ENCODE measurements at regions not wholly inside any gene's neighbourhood (a gene's known extent, or its start where the extent isn't known, plus 50 kb on each side); places are given as distances from the start of the nearest gene placed in this dataset.
A peak's percentile ranks its signal among the peaks of the same experiment; 100 is the strongest.

DNA sequence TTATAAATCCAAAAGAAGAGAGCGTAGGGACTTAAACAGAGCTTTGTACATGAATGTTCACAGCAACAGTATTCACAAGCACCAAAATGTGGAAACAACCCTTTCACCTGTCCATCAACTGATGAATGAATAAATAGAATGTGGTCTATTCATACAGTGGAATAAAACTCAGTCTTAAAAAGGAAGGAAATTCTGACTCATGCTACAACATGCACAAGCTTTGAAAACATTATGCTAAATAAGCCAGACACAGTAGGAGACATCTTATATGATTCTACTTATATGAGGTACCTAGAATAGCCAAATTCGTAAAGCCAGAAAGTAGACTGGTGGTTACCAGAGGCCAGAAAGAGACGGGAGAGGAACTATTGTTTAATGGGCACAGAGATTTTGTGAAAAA, 74.3 kb downstream of the SHANK2 start:
- 87 to 100% methylated on average over 2 to 3 of the region's 3 CpGs for WGBS, 2 experiments (ENCODE audit: insufficient coverage in 1 of 2, insufficient read length in 1 of 2)
- peaks cover 16% of the 10 kb centered on the region for H3K9me3 ChIP-seq (ENCODE audit: control insufficient read depth, low read length)
- peaks cover 21% of the 10 kb centered on the region for H3K36me3 Mint-ChIP-seq (ENCODE audit: low read depth)
- H3K4me3 ChIP-seq (ENCODE audit: low read length), result no peak overlapping the region
- no peak overlapping the region for H3K27ac ChIP-seq (ENCODE audit: low read depth, low read length)
- no peaks in the 10 kb centered on the region for H3K27me3 Mint-ChIP-seq (ENCODE audit: insufficient read depth)
- H3K27ac Mint-ChIP-seq, result no peak overlapping the region
- no peaks in the 10 kb centered on the region for H3K27me3 ChIP-seq (ENCODE audit: control insufficient read depth, insufficient read depth, low read length, poor library complexity, severe bottlenecking)
- no peak overlapping the region for H3K4me3 Mint-ChIP-seq
- no peaks in the 10 kb centered on the region for H3K36me3 ChIP-seq (ENCODE audit: control insufficient read depth, insufficient read depth, low read length)
- no peak for DNase-seq
- peaks cover 31% of the 10 kb centered on the region for H3K9me3 Mint-ChIP-seq
- H3K9ac ChIP-seq (ENCODE audit: extremely low read depth, low read length, poor library complexity, severe bottlenecking), result no peak overlapping the region
- no peaks in the 10 kb centered on the region for H3K4me1 ChIP-seq (ENCODE audit: control insufficient read depth, insufficient read depth, low read length)
- peaks cover 20% of the 10 kb centered on the region for H3K4me1 Mint-ChIP-seq
- TF ChIP-seq, protein P1, sequence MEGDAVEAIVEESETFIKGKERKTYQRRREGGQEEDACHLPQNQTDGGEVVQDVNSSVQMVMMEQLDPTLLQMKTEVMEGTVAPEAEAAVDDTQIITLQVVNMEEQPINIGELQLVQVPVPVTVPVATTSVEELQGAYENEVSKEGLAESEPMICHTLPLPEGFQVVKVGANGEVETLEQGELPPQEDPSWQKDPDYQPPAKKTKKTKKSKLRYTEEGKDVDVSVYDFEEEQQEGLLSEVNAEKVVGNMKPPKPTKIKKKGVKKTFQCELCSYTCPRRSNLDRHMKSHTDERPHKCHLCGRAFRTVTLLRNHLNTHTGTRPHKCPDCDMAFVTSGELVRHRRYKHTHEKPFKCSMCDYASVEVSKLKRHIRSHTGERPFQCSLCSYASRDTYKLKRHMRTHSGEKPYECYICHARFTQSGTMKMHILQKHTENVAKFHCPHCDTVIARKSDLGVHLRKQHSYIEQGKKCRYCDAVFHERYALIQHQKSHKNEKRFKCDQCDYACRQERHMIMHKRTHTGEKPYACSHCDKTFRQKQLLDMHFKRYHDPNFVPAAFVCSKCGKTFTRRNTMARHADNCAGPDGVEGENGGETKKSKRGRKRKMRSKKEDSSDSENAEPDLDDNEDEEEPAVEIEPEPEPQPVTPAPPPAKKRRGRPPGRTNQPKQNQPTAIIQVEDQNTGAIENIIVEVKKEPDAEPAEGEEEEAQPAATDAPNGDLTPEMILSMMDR (conservative IDR thresholded peaks at IDR 0.05), result no peak

DNA sequence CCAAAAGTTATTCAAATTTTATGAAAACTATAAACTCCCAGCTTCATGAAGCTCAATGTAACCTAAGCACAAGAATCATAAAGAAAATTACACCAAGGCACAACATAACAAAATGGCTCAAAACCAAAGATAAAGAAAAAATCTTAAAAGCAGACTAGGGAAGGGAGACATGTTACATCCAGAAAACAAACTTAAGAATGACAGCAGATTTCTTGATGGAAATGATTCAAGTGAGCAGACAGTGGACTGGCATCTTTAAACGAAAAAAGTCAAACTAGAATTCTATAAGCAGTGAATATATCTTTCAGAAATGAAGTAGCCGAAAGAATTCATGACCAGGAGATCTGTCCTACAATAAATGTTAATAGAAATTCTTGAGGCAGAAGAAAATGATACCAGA, 75.6 kb downstream of the SHANK2 start:
- Histone ChIP-seq H3K27me3 (ENCODE audit: control insufficient read depth, insufficient read depth, low read length, poor library complexity, severe bottlenecking) (no peaks in the 10 kb centered on the region), H3K27ac (ENCODE audit: low read depth, low read length) (no peak overlapping the region), H3K9me3 (ENCODE audit: control insufficient read depth, low read length) (peaks cover 16% of the 10 kb centered on the region), H3K4me1 (ENCODE audit: control insufficient read depth, insufficient read depth, low read length) (no peaks in the 10 kb centered on the region), H3K36me3 (ENCODE audit: control insufficient read depth, insufficient read depth, low read length) (no peaks in the 10 kb centered on the region), H3K9ac (ENCODE audit: extremely low read depth, low read length, poor library complexity, severe bottlenecking) (no peak overlapping the region), H3K4me3 (ENCODE audit: low read length) (no peak overlapping the region)
- Mint-ChIP-seq H3K27ac (no peak overlapping the region), H3K27me3 (ENCODE audit: insufficient read depth) (no peaks in the 10 kb centered on the region), H3K4me1 (peaks cover 16% of the 10 kb centered on the region), H3K9me3 (peaks cover 31% of the 10 kb centered on the region), H3K4me3 (no peak overlapping the region), H3K36me3 (ENCODE audit: low read depth) (peaks cover 20% of the 10 kb centered on the region)
- TF ChIP-seq, protein P1 (conservative IDR thresholded peaks at IDR 0.05), result no peak
- WGBS, 2 experiments (ENCODE audit: insufficient coverage in 1 of 2, insufficient read length in 1 of 2), result 84 to 100% methylated on average over 1 to 2 of the region's 2 CpGs
- no peak for DNase-seq

DNA sequence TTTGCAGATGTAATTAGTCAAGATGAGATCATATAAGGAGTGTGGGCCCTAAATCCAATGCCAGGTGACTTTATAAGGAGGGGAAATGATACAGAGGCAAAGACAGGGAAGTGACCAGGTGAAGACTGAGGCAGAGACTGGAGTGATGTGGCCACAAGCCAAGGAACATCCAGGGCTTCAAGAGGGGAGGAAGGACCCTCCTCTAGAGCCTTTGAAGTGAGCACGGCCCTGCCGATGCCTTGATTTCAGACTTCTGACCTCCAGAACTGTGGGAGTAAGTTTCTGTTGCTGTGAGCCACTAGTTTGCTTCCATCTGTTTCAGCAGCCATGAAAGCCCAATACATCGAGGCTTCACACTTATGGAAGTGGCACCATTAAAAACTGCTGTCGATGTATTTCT, 78.7 kb downstream of the SHANK2 start:
- Histone ChIP-seq H3K27me3 (ENCODE audit: control insufficient read depth, insufficient read depth, low read length, poor library complexity, severe bottlenecking) (no peaks in the 10 kb centered on the region), H3K27ac (ENCODE audit: low read depth, low read length) (no peak overlapping the region), H3K4me1 (ENCODE audit: control insufficient read depth, insufficient read depth, low read length) (no peaks in the 10 kb centered on the region), H3K4me3 (ENCODE audit: low read length) (no peak overlapping the region), H3K36me3 (ENCODE audit: control insufficient read depth, insufficient read depth, low read length) (no peaks in the 10 kb centered on the region), H3K9ac (ENCODE audit: extremely low read depth, low read length, poor library complexity, severe bottlenecking) (no peak overlapping the region), H3K9me3 (ENCODE audit: control insufficient read depth, low read length) (peaks cover 16% of the 10 kb centered on the region)
- no peaks in the 10 kb centered on the region for H3K27me3 Mint-ChIP-seq (ENCODE audit: insufficient read depth)
- no peak overlapping the region for H3K27ac Mint-ChIP-seq
- H3K9me3 Mint-ChIP-seq, result peaks cover 37% of the 10 kb centered on the region
- peaks cover 25% of the 10 kb centered on the region for H3K36me3 Mint-ChIP-seq (ENCODE audit: low read depth)
- H3K4me1 Mint-ChIP-seq, result peaks cover 5% of the 10 kb centered on the region
- peak; percentile 7 for DNase-seq
- TF ChIP-seq, protein P1 (conservative IDR thresholded peaks at IDR 0.05), result no peak
- 93 to 97% methylated on average over 4 of the region's 4 CpGs for WGBS, 2 experiments (ENCODE audit: insufficient coverage in 1 of 2, insufficient read length in 1 of 2)
- no peak overlapping the region for H3K4me3 Mint-ChIP-seq
